Esophagus muscularis mucosa (tissue), 3 donors: ENCODE measurements at regions not wholly inside any gene's neighbourhood (a gene's known extent, or its start where the extent isn't known, plus 50 kb on each side); places are given as distances from the start of the nearest gene placed in this dataset.

Source experiments
- CTCF ChIP-seq, 3 experiments: fragments of 200-600 bp in 2 of 3; fragments of 450-650 bp in 1 of 3; sonication (generic) in 2 of 3; IDR thresholded peaks; one replicate each; pipeline ENCODE4 v1.5.1; 2017 to 2019; ENCODE audit warnings: antibody characterized with exemption in 3 of 3, mild to moderate bottlenecking in 2 of 3, moderate library complexity in 1 of 3
- EP300 ChIP-seq: sonication (generic); formaldehyde crosslinking; IDR thresholded peaks from one replicate; pipeline ENCODE4 v1.6.1; 2017; ENCODE audit warnings: antibody characterized with exemption

DNA sequence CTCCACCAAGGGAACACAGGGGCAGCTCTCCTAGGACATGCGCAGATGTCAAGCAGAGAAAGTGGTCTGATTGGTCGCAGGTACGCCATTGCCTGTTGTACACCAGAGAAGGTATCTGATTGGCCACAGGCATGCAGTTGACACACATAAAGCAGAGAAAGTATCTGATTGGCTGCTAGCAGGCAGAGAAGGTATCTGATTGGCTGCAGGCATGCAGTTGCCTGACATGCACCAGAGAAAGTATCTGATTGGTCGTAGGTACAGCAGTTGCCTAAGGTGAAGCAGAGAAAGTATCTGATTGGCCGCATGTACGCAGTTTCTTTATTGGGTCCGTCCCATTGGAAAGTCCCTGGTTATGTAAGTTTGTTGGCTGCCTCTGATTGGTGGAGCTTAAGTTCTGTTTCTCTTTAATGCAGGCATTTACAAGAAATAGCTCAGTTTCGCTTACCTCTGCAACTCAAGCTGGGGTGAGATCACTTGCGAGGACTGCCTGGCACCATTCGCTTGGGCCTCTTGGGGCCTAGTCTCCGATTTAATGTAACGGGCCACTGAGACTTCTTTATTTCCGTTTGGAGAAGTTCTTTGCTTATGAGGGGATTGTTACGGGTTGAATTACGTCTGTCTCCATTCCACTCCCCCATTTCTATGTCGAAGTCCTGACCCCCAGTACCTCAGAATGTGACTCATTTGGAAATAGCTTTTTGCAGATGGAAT, 74.2 kb downstream of the SIK1 start:
- no peak for TF ChIP-seq EP300
- TF ChIP-seq CTCF (IDR thresholded peaks at IDR 0.05), result no peak
